ENCODE measurements at regions not wholly inside any gene's neighbourhood (a gene's known extent, or its start where the extent isn't known, plus 50 kb on each side); places are given as distances from the start of the nearest gene placed in this dataset.

GRCh38 chr20:20859510-20859909 lies 147.1 kb upstream of the RALGAPA2 start:
- 48 to 60% (median 54%) methylated on average over 7 of the region's 7 CpGs for WGBS, 4 donors
- DNase-seq = no peak
- no peak overlapping the region for H3K27ac ChIP-seq
- intact Hi-C loops (cut with DNase I) = loop anchor here in 1 of 2 donors (5.0 kb wide), 1 partner anchor 648 kb away; no protein-coding TSS in a partner anchor
- no peak for TF ChIP-seq CTCF (IDR thresholded peaks at IDR 0.05)
- TF ChIP-seq POLR2A (IDR thresholded peaks at IDR 0.05) = no peak
- H3K9me3 ChIP-seq (replicated peaks in 1 of 3) = no peaks in the 10 kb centered on the region
- no peak overlapping the region for H3K4me3 ChIP-seq
- H3K4me1 ChIP-seq (replicated peaks in 1 of 2) = no peaks in the 10 kb centered on the region
- no peaks in the 10 kb centered on the region for H3K36me3 ChIP-seq (replicated peaks in 1 of 2)
- H3K27me3 ChIP-seq = peaks cover 6% of the 10 kb centered on the region

- Histone ChIP-seq H3K27ac (no peak overlapping the region), H3K9me3 (replicated peaks in 1 of 3) (no peaks in the 10 kb centered on the region), H3K4me3 (no peak overlapping the region), H3K36me3 (replicated peaks in 1 of 2) (no peaks in the 10 kb centered on the region), H3K4me1 (replicated peaks in 1 of 2) (no peaks in the 10 kb centered on the region), H3K27me3 (peaks cover 6% of the 10 kb centered on the region)
- DNase-seq = no peak
- 41 to 60% (median 57%) methylated on average over 2 of the region's 2 CpGs for WGBS, 4 donors
- TF ChIP-seq CTCF (IDR thresholded peaks at IDR 0.05) (no peak), POLR2A (IDR thresholded peaks at IDR 0.05) (no peak)
- intact Hi-C loops (cut with DNase I) = loop anchor here in 1 of 2 donors (5.0 kb wide), 1 partner anchor 650 kb away; no protein-coding TSS in a partner anchor
Observed at GRCh38 chr20:20856956-20857355, 144.5 kb upstream of the RALGAPA2 start.

- DNase-seq = no peak
- no peaks in the 10 kb centered on the region for H3K36me3 ChIP-seq (replicated peaks in 1 of 2)
- intact Hi-C loops (cut with DNase I) = loop anchor here in 1 of 2 donors (5.0 kb wide), 1 partner anchor 651 kb away; no protein-coding TSS in a partner anchor
- TF ChIP-seq POLR2A (IDR thresholded peaks at IDR 0.05) (no peak), CTCF (IDR thresholded peaks at IDR 0.05) (no peak)
- WGBS, 4 donors = 68 to 79% (median 72%) methylated on average over 7 of the region's 7 CpGs
- H3K4me1 ChIP-seq (replicated peaks in 1 of 2) = no peaks in the 10 kb centered on the region
- no peak overlapping the region for H3K4me3 ChIP-seq
- peaks cover 6% of the 10 kb centered on the region for H3K27me3 ChIP-seq
- no peak overlapping the region for H3K27ac ChIP-seq
- H3K9me3 ChIP-seq (replicated peaks in 1 of 3) = no peaks in the 10 kb centered on the region
Observed at GRCh38 chr20:20856306-20856705, 143.9 kb upstream of the RALGAPA2 start.

- 73 to 82% (median 79%) methylated on average over 1 of the region's 1 CpG for WGBS, 4 donors
- TF ChIP-seq POLR2A (IDR thresholded peaks at IDR 0.05) (no peak), CTCF (IDR thresholded peaks at IDR 0.05) (no peak)
- intact Hi-C loops (cut with DNase I) = no loop called here
- Histone ChIP-seq H3K36me3 (replicated peaks in 1 of 2) (no peaks in the 10 kb centered on the region), H3K4me1 (replicated peaks in 1 of 2) (no peaks in the 10 kb centered on the region), H3K9me3 (replicated peaks in 1 of 3) (no peaks in the 10 kb centered on the region), H3K27ac (no peak overlapping the region), H3K4me3 (no peak overlapping the region), H3K27me3 (no peaks in the 10 kb centered on the region)
- no peak for DNase-seq
Observed at GRCh38 chr20:20851385-20851784, 138.9 kb upstream of the RALGAPA2 start.

Data from adrenal gland (tissue), 9 donors.